CD1c-positive myeloid dendritic cell (primary cell): ENCODE measurements at regions not wholly inside any gene's neighbourhood (a gene's known extent, or its start where the extent isn't known, plus 50 kb on each side); places are given as distances from the start of the nearest gene placed in this dataset.
A peak's percentile ranks its signal among the peaks of the same experiment; 100 is the strongest.

ENCODE experiments used
- DNase-seq: peaks from one replicate; pipeline ENCODE4 v3.0.0-alpha.2; 2016; ENCODE audit errors: extremely low spot score

DNA sequence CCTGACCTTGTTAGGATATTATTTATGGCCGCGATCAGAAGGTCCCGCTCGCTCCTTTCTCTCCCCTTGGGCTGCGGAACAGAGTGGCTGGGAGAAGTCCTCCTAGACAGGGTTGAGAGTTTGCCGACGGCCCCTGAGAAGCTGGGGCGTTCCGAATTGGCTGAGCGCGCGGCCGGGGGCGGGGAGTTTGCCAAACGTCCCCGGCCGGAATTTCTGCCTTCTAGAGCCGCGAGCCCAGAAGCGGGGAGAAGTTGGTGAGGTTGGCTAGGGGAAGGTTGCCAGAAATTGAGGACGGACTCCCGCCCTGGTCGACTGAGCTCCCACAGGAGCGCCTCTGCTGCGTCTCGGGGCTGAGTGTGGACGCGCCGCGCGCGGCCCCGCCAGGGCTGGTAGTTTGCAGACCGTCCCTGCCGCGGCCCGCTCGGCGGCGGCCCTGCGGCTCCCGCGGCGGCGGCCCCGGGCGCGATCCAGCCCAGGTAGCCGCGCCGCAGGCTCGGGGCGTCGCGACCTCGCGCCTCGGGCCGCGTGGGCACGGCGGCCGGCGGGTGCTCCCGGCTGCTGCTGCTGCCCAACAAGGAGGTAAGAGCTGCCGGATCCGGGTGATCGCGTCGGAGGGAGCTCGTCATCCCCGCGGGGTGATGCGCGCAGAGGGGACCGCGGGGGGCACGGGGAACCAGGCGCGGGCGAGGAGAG lies 134.0 kb upstream of the MGAT5 start:
- DNase-seq = peak; percentile 95

DNA sequence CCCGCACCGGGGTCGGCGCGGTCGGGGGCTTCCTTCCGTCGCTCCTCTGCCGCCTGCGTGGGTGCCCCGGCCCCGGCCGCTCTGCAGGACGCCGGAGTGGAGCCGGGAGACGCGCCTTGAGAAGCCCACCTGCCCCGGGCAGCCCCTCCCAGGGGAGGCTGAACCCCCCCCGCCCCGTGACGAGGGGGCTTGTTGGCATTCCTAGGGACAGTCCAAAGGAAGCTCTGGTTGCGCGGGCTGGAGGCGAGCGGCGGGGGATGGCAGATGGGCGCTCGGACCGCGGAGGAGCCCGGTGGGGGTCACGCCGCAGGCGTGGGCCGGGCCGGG lies 133.5 kb upstream of the MGAT5 start:
- DNase-seq = no peak

DNA sequence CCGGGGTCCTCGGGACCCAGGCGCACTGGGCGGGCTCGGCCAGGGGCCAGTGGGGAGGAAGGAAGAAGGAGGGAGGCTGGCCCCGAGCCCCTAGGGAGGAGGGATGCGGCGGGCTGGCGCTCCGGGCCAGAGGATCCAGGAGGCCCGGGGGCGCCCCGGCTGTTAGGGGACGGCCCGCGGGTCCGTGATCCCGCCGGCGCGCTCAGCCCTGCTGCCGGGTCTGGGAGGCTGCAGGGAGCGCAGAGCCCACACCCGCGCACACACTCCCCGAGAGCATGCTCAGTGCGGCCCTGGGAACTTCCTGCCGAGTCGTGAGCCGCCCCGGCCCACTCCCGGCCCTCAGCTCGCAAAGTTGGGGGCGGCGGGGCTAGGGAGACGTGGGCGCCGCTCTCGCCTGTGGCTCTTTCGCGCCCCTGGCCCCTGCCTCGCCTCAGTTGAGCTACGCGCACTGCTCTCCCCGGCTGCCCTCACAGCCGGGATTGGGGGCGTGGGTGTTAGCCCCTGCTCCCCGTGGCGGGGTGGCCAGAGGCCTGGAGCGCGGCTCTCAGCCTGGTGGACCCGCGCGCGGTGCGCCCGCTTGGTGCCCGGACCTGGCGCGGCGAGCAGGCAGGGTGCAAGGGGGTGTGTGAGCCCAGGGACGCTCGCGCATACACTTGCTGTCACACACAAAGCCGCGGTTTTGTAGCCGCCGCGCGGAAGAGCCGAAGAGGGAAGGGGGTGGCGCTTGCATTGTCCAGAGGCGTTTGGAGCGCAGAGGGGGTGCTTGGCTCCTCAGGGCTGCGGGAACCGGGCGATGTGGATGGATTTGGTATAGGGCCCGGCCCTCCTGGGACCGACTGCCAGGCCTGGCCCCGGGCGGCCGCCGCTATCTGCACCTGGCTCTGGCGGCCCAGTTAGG lies 132.9 kb upstream of the MGAT5 start:
- peak; percentile 81 for DNase-seq

DNA sequence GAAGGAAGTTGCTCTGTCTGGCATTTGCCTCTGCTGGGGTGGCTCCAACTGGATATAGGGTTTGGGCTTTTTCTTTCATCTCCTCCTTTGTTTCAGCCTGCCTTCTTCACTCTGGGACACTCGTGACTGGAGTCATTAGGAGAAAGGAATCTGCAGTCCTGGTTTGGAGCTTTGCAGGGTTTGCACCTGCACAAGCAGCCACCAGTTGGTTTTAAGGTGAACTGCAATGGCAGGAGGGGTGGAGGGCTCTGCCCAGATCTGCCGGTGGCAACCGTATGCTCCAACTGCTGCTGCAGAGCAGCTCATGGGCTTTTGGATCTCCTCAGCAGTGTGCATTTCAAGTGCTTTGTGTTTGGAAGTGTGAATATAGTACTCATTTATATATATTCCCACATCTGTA lies 131.3 kb upstream of the MGAT5 start:
- DNase-seq = no peak

DNA sequence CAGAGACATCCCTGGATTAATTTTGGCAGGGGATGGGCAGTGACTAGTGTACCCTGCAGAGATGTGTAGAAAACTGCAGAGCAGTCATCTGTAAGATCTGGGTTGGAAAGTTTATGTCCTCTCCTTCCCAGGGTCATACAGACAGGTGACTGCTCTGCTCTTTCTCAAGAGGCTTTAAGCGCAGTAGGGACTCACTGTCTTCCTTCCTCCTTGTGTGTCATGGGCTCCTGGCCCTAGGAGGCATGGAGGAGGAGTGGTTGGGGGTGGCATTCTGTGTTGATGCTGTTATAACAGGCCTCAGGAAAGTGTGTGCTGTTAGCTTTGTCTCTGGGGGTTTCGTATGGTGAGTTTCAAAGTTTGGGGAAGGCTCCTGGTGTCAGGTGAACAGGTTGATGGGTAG lies 130.5 kb upstream of the MGAT5 start:
- DNase-seq = no peak

DNA sequence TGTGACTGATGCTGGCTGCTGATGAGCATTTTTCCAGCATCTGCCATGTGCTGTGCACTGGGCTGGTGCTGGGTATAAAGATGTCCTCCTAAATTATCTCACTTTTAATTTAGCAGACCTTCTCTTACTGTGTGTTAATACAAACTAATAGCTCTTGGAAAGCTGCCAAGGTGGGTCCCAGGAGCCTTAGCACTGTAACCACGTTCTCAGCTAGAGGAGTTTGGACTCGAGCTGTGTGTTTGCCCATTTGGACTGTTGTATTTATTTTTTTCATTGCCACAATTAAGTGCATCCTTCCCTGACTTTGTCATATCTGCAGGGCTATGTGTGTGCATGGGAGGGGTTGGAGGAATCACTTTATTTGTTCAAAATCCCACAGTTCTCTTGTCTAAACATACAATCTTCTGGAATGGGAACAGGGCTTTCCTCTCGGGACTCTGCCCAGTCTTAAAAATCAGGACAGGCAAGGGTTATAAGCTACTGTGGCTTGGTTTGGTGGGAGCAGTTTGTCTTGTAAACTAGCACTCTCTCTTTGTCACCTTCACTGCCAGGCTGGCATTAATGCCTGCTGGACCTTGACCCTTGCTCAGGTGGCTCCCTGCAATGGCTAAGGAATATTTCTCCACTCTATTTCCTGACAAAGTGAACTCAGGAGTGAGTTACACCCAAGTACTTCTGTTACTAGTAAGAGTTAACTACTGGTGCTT lies 129.7 kb upstream of the MGAT5 start:
- no peak for DNase-seq

DNA sequence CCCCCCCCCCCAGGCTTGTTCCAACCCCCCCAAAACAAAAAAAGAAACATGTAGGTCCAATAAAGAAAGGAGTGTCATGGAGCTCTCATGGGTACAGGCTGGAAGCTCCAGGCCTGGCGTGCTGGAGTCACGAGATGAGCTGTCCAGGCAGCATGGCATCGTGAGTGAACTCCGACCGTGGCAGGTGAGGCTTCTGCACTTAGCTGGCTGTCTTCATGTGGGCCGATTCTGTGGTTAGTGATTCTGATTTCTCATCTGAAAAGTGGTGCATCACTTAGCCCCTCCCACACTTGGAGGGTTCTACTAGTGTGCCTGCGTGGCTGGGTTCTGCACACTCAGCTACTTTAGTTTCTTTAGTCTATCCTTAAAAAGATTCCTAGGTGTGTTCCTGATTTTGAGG lies 126.4 kb upstream of the MGAT5 start:
- DNase-seq = no peak

DNA sequence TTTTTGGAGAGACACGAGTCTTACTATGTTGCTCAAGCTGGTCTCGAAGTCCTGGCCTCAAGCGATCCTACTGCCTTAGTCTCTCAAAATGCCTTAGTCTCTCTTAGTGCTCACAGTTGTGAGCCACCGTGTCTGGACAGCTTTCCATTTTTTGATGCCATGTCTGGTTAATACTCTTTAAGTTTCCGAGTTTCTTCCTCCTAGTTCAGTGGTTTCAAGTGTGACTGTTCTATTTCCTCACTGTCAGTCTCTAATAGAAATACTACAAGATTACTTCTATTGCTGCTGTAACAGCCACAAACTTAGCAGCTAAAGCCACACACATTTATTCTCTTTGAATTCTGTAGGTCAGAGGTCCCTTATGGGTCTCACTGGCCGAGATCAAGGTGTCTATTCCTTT lies 125.1 kb upstream of the MGAT5 start:
- no peak for DNase-seq

DNA sequence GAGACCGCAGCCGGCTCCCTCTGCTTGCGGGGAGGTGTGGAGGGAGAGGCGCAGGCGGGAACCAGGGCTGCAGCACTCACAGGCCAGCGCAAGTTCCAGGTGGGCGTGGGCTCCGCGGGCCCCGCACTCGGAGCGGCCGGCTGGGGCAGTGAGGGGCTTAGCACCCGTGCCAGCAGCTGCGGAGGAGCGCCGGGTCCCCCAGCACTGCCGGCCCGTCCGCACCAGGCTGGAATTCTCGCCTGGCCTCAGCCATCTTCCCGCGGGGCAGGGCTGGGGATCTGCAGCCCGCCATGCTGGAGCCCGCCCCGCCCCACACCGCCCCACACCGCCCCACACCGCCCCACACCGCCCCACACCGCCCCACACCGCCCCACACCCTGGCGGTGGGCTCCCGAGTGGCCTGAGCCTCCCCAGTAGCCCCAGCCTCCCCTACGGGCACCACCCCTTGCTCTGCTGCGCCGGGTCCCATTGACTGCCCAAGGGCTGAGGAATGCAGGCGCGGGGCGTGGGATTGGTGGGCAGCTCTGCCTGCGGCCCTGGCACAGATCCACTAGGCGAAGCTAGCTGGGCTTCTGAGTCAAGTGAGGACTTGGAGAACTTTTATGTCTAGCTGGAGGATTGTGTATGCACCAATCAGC lies 123.9 kb upstream of the MGAT5 start:
- DNase-seq = no peak

DNA sequence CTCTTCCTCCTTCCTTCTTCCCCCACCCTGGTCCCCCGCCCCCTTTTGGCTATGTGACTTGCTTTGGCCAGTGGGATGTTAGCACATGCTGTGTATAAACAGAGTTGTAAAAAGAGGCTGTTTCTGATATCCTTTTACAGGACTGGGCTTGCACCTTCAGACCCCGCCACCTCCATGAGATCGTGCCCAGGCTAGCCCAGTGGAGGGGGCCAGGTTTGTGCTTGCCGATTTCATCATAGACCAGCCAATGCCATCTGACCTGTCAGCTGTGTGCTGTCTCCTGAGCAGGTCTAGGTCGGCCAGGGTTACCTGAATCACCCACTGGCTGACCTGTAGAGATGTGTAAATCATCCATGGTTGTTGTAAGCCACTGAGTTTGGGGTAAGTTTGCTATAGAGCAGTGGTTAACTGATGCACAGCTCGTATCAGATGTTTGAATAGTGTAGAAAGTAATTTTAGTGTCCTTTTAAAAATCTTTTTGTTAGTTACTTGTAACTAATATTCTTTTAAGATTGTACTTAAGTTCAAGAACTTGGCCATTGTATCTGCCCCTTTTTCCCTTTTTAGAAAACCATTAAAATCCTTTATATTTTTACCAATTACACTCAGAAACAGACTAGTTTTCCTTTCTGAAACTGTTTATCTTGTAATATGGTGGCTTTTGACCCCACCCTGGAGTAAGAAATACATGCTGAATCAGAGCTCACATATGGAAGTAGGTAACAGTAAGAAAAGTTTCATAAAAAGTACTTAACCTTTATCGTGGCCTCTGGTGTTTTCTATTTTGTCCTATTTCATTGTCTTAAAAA lies 122.0 kb upstream of the MGAT5 start:
- no peak for DNase-seq

DNA sequence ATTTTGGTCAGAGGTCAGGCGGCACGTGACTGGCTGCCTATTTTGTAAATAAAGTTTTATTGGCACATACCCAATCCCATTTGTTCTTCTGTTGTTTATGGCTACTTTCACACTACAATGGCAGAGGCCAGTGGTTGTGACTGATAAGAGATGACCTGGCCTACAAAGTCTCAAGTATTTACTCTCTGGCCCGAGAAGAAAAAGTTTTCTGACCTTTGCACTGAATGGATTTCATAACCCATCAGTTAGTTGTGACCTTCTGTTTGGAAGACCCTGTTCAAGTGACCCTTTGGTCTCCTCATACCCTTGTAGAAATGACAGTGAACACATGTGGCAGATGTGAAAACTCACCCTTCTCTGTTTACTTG lies 121.4 kb upstream of the MGAT5 start:
- DNase-seq = no peak

DNA sequence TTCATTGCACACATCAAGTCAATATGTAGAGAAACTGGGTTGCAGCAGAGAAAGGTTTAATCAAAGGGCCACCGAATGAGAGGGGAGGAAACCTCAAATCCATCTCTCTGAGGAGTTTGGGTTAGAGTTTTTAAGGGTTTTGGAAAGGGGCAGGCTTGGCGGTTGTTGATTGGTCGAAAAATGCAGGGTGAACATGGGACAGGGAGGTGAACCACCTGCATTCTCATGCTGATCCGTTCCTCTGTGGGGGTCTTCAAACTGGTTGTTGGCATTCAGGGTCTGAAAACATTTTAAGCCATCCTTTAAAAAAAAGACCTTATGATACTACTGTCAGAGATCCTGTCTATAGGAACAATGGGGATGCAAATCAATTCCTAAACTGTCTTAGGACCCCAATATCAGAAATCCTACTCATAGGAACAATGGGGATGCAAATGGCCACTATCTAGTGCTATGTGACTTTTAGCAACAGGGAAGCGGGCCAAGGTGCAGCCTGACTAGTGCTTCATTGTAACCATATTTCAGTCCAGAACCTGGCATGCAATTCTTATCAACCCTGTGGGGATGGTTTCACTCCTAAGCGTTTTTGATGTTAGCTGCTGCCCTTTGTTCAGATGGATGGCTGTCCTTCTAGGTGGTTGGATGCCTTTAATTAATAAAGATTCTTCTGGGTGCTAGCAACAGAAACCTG lies 120.1 kb upstream of the MGAT5 start:
- DNase-seq = no peak

DNA sequence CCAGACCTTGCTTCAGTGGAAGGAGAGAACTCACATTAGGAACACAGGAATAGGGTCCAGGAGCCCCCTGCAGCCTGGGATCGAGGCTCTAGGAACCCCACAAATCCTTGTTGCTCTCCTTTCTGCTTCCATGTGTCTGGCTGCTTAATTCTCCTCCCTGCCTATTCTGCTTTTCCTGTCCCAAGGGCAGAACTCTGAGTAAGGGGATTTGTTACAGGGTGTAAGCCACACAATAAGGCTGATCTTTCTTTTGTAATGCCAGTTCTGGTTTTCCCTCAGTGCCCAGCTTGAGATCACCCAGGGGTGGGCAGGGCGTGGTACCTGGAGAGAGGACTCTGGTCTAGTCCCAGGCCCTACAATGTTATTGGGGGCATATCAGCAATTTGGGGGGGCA lies 119.6 kb upstream of the MGAT5 start:
- no peak for DNase-seq

DNA sequence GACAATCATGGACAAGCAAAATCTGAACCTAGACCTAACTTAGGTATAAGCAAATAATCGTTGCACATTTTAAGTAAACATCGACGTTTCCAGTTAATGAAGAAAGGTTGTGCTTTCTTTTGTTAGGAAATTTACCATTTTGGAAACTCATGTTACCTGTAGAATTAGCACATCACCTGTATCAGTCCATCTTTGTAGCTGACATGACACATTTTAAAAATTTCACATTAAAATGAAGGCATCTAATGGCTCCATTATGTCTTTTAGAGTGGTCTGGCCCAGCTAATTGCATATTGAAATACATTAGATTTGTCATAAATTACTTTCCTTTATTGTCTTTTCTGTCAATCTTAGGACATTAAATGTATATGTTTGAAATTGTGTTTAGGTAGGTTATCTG lies 119.0 kb upstream of the MGAT5 start:
- no peak for DNase-seq

DNA sequence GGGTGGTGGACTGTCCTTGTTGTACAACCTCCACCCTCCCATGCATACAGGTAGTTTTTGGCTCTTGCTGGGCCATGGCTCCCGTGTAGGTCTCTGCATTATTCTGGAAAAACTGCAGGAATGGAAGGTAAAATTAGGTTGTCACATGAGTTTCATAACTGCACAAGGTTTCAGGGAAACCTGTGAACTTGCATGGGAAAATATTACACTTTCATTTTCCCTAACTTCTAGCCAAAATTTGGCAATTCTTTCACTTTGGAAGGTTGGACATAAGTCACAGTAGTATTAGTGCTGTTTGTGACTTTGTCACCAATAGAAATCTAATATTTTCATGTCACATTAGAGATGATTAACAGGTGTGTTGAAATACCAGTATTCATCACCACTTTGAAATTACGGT lies 118.1 kb upstream of the MGAT5 start:
- no peak for DNase-seq

DNA sequence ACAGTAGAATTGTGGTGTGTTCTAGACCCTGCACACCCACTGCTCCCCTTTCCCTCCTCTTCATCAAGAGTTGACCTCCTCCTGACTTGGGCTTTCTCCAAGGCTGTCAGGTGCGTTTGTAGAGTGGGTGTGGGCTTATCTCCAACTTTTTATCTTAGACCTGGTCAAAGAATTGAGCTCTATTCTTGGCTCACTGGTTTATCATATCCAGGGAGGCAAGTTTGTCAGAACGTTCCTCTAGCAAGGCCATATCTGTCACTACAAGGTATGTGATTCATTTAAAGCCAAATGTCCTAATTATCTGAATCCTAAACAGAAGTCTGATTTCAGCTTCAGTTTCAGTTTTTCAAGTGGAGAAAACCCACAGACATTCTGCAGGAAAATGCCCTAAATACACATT lies 117.1 kb upstream of the MGAT5 start:
- no peak for DNase-seq

DNA sequence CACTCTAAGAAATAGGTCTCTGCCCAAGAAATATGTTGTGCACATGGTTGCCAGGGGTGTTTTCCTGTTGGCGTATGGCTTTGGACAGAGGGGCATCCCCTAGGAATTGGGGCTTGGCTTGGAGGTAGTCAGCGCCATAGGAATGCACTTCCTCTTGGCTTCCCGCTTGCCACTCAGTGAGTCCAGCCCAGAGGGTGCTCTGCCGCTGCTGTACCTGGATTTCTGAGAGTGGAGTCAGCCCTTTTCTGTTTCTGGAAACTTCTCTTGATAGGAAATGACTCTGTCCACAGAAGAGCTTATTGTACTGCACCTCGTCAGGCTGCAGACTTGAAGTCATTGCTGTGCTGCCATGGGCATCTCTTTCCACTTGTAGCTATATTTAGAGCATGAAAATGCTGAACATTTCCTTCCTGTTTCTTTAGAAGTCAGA lies 116.7 kb upstream of the MGAT5 start:
- peak; percentile 69 for DNase-seq

DNA sequence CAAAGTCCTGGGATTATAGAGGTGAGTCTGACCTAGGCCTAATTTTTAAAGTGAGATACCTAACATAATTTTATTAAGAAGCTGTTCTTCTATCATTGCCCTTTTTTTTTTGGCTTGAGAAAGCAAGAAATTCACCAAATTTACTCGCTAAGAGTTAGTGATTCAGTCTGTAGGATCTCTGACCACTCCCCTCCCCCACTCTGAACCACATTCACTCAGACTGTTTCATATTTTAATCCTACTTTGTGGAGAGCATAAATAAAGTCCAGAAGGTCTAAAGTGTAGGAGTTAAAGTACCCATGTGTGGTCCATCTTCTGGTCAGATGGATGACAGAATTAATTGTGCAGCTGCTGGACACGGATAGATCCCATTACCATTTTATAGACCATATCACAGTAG lies 115.8 kb upstream of the MGAT5 start:
- DNase-seq = no peak

DNA sequence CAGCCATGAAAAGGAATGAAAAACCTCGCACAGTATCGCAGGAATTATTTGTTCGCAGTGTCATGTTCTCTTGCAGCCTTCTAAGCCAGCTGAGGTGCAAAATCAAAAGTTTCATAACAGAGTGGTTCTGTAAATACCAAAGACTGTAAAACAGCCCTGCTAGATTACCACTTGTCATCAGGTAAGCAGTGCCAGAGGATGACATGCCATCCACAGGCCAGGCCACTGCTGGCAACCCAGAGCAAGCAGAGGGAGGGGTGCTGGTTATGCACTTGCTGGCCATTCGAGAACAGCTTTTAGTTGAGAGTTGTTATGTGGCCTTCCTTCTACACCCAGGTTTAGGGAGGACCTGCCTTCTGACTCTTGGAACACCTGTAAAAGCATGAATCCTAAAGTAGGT lies 114.3 kb upstream of the MGAT5 start:
- DNase-seq = no peak

DNA sequence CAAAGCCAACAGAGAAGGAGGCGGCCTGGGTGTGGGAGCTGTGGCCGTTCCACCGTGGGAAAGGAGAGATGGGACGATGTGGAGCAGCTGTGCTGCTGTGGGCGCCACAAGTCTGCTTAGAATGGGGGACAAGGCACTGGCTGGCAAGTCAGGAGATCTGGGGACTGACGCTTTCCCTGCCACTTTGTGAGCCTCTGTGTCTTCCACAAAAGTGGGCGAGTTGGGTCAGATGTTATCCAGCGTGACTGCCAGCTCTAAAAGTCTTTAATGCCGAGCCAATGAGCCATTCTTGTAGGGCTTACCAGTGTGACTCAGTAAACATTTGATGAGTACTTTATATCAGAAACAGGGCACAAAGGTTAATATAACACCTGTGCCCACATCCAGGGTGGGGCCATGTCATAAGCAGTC lies 113.6 kb upstream of the MGAT5 start:
- no peak for DNase-seq
